ENCODE measurements at regions not wholly inside any gene's neighbourhood (a gene's known extent, or its start where the extent isn't known, plus 50 kb on each side); places are given as distances from the start of the nearest gene placed in this dataset.

DNA sequence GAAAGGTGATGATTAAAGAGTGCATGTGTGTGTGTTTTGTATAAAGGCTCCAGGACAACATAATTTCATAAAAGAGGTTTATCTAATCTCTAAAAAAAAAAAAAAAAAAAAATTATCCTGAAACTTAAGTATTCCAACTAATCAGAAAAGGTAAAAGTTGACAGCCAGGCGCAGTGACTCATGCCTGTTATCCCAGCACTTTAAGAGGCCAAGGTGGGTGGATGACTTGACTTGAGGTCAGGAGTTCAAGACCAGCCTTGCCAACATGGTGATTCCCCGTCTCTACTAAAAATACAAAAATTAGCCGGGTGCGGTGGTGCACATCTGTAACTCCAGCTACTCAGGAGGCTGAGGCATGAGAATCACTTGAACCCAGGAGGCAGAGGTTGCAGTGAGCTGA, 632.7 kb upstream of the CHORDC1 start:
- H3K36me3 ChIP-seq (replicated peaks in 1 of 2; ENCODE audit: insufficient read depth in 1 of 2, low read depth in 2 of 2), result no peaks in the 10 kb centered on the region
- intact Hi-C loops (cut with DNase I), result no loop called here
- TF ChIP-seq POLR2A (IDR thresholded peaks at IDR 0.05), result no peak
- no peak for TF ChIP-seq CTCF (IDR thresholded peaks at IDR 0.05)
- H3K9me3 ChIP-seq, result no peaks in the 10 kb centered on the region
- no peak for DNase-seq
- H3K27me3 ChIP-seq, result no peaks in the 10 kb centered on the region
- no peak overlapping the region for H3K4me3 ChIP-seq
- no peak overlapping the region for H3K27ac ChIP-seq
- 76 to 80% methylated on average over 4 of the region's 4 CpGs for WGBS, 2 donors
- ATAC-seq, result no peak
- no peaks in the 10 kb centered on the region for H3K4me1 ChIP-seq

DNA sequence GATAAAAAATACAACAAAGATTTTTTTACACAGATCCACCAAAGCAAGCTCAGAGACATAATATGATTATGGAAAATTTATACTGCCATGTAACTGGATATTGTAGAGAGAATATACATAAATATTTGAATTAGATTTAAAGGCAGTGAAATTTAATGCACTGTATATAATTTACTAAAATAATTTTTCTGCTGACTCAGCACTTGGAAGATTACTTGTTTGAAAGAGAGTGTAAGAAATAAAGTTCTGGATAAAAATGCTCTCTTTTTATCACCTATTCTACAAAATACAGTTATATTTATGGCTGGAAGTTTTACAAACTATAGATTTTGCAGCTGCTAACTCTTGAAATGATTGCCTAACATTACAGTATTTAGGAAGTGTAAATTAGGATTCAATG, 628.3 kb upstream of the CHORDC1 start:
- intact Hi-C loops (cut with DNase I), result no loop called here
- ATAC-seq (no peak), DNase-seq (no peak)
- Histone ChIP-seq H3K36me3 (replicated peaks in 1 of 2; ENCODE audit: insufficient read depth in 1 of 2, low read depth in 2 of 2) (no peaks in the 10 kb centered on the region), H3K4me3 (no peak overlapping the region), H3K4me1 (no peaks in the 10 kb centered on the region), H3K9me3 (no peaks in the 10 kb centered on the region), H3K27ac (no peak overlapping the region), H3K27me3 (no peaks in the 10 kb centered on the region)
- TF ChIP-seq CTCF (IDR thresholded peaks at IDR 0.05), result no peak
- no peak for TF ChIP-seq POLR2A (IDR thresholded peaks at IDR 0.05)

DNA sequence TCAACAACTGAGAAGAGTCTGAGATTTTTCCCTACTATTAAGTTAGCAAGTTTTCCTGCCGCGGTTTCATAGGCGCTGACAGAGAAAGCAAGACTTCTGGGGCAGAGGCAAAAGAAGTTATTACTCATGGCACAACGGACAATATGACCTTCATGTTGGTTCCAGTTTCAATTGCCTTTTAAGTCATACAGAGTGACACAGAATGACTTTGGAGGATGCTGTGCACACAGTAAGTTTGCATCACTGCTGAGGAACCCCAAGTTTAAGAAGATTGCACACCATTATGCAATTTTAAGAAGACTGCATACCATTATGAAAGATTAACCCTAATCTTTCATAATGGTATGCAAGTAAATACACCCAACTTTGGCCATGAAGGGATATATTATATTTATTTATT, 626.5 kb upstream of the CHORDC1 start:
- H3K4me1 ChIP-seq, result no peaks in the 10 kb centered on the region
- H3K27me3 ChIP-seq, result no peaks in the 10 kb centered on the region
- DNase-seq, result no peak
- intact Hi-C loops (cut with DNase I), result no loop called here
- ATAC-seq, result no peak
- no peak overlapping the region for H3K4me3 ChIP-seq
- TF ChIP-seq CTCF (IDR thresholded peaks at IDR 0.05) (no peak), POLR2A (IDR thresholded peaks at IDR 0.05) (no peak)
- H3K36me3 ChIP-seq (replicated peaks in 1 of 2; ENCODE audit: insufficient read depth in 1 of 2, low read depth in 2 of 2), result no peaks in the 10 kb centered on the region
- H3K27ac ChIP-seq, result no peak overlapping the region
- 75 to 84% methylated on average over 4 of the region's 4 CpGs for WGBS, 2 donors
- no peaks in the 10 kb centered on the region for H3K9me3 ChIP-seq

DNA sequence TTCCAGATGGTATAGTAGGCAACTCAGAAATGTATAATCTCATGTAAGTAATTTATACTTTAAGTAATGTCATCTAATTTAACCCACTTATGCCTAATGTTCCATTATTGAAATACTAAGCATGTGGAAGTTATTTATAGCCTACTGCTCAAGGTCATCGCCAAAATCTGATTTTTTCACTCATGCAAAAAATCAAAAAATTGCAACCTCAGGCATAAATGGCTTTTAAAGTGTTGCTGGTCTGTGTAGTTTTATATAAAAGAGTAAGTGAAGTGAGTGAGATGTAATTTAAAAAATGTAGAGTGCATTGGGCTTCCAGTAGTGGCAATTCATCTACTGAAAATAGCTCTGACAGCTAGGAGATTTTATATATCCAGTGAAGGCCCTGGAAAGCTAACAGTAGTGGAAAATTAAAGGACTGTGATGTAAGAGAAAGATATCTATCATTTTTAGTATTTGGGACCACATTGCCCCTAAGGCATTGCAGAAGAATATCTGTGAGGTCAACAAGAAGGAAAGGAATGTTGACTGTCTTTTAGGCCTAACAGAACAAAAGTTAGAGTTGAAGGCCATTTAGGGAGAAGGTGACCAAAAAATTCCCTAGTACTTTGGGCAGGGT, 624.5 kb upstream of the CHORDC1 start:
- no peak for TF ChIP-seq POLR2A (IDR thresholded peaks at IDR 0.05)
- 74 to 76% methylated on average over 1 of the region's 1 CpG for WGBS, 2 donors
- Histone ChIP-seq H3K4me3 (no peak overlapping the region), H3K4me1 (no peaks in the 10 kb centered on the region), H3K27ac (no peak overlapping the region), H3K27me3 (no peaks in the 10 kb centered on the region), H3K9me3 (no peaks in the 10 kb centered on the region), H3K36me3 (replicated peaks in 1 of 2; ENCODE audit: insufficient read depth in 1 of 2, low read depth in 2 of 2) (no peaks in the 10 kb centered on the region)
- intact Hi-C loops (cut with DNase I), result no loop called here
- DNase-seq, result no peak
- ATAC-seq, result no peak

- no peak overlapping the region for H3K4me3 ChIP-seq
- no peak for ATAC-seq
- intact Hi-C loops (cut with DNase I), result no loop called here
- H3K4me1 ChIP-seq, result no peaks in the 10 kb centered on the region
- no peaks in the 10 kb centered on the region for H3K36me3 ChIP-seq (replicated peaks in 1 of 2; ENCODE audit: insufficient read depth in 1 of 2, low read depth in 2 of 2)
- H3K27ac ChIP-seq, result no peak overlapping the region
- no peaks in the 10 kb centered on the region for H3K9me3 ChIP-seq
- no peaks in the 10 kb centered on the region for H3K27me3 ChIP-seq
- TF ChIP-seq POLR2A (IDR thresholded peaks at IDR 0.05) (no peak), CTCF (IDR thresholded peaks at IDR 0.05) (no peak)
- 32 to 33% methylated on average over 3 of the region's 3 CpGs for WGBS, 2 donors
- DNase-seq, result no peak
Measured at GRCh38 chr11:90846628-90847027, 623.8 kb upstream of the CHORDC1 start.

All from body of pancreas (tissue), 4 donors.